Urothelium cell line (cell line): ENCODE measurements at regions not wholly inside any gene's neighbourhood (a gene's known extent, or its start where the extent isn't known, plus 50 kb on each side); places are given as distances from the start of the nearest gene placed in this dataset.

Experiments
- DNase-seq: peaks from one replicate; pipeline ENCODE4 v3.0.0; 2011; ENCODE audit warnings: low spot score, mixed read lengths
- FAIRE-seq: peaks from 2 replicates; lab custom pipeline; 2011; peaks lifted over from hg19 to GRCh38; lab: Jason Lieb, UNC

DNA sequence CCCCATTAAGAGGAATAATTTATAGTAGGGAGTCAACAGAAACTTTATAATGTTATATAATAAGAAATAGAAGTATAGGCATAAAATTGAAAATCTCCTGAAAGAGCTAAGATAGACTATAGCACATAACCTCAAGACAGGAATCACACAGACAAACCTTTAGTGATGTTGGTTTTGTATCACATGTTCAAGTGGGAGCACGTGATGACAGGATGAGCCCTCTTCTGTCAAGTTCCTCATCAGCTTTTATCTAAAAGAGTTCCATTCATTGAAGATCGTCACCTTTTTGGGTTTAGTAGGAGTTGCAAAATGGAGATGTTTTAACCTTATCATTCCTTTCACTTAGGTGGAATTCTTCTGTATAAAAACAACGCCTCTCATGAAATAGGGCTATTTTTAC lies 127.0 kb downstream of the MCHR2 start:
- FAIRE-seq (no peak), DNase-seq (no peak)

DNA sequence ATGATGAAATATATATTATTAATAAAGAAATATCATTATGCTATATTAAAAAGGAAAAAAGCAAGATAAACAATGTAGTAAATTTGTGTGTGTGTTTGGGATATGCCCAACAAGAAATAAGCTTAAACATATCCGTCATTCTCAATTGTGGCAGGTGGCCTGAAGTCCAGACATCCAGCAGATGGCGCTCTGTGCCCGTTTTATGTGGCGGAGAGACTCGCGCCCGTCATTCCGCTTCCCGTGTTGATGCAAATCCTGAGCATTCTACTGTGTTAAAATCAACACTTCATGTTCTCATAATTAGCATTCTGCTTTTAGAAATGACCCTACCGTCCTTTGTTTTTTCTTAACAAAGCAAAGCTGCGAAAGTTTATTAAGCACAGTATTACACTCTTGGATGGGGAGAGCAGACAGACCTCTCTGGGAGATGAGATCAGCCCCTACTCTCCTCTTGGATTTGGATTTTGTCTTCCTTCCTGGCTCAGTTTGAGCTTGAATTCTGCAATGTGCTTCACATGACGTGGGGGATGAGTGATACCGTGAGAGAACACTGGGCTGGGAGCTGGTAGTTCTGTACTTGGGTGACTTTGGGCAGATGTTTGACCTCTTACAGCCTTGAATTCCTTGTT lies 125.8 kb downstream of the MCHR2 start:
- FAIRE-seq = no peak
- DNase-seq = peak; percentile 46
